DMS114 treated with DMSO at 0.1 percent for 48 hours (cell line): ENCODE measurements at regions not wholly inside any gene's neighbourhood (a gene's known extent, or its start where the extent isn't known, plus 50 kb on each side); places are given as distances from the start of the nearest gene placed in this dataset.
A peak's percentile ranks its signal among the peaks of the same experiment; 100 is the strongest.

Source experiments
- DNase-seq: peaks from one replicate; lab custom pipeline; 2025; ENCODE audit not compliant: unreplicated experiment; lab: John Stamatoyannopoulos, UW

GRCh38 chr3:107100573-107100972 is 276.7 kb upstream of the CCDC54 start:
- no peak for DNase-seq

- no peak for DNase-seq
Observed at GRCh38 chr3:107103786-107104185, 273.5 kb upstream of the CCDC54 start.

- DNase-seq = no peak
Observed at GRCh38 chr3:107106316-107106715, 270.9 kb upstream of the CCDC54 start.

GRCh38 chr3:107106907-107107306 is 270.3 kb upstream of the CCDC54 start:
- no peak for DNase-seq

GRCh38 chr3:107110596-107111305 is 266.5 kb upstream of the CCDC54 start:
- no peak for DNase-seq

GRCh38 chr3:107111872-107112271 is 265.4 kb upstream of the CCDC54 start:
- no peak for DNase-seq

- no peak for DNase-seq
Observed at GRCh38 chr3:107112356-107112755, 264.9 kb upstream of the CCDC54 start.

GRCh38 chr3:107116251-107116650 is 261.0 kb upstream of the CCDC54 start:
- no peak for DNase-seq

GRCh38 chr3:107117156-107117555 is 260.1 kb upstream of the CCDC54 start:
- no peak for DNase-seq

GRCh38 chr3:107117922-107118536 is 259.2 kb upstream of the CCDC54 start:
- peak; percentile 39 for DNase-seq

GRCh38 chr3:107124885-107125284 is 252.4 kb upstream of the CCDC54 start:
- DNase-seq = no peak

GRCh38 chr3:107128946-107129345 is 248.3 kb upstream of the CCDC54 start:
- no peak for DNase-seq

- DNase-seq = no peak
Observed at GRCh38 chr3:107130089-107130700, 247.0 kb upstream of the CCDC54 start.

GRCh38 chr3:107132674-107133073 is 244.6 kb upstream of the CCDC54 start:
- no peak for DNase-seq

- no peak for DNase-seq
Observed at GRCh38 chr3:107133891-107134290, 243.3 kb upstream of the CCDC54 start.

GRCh38 chr3:107142171-107142570 is 235.1 kb upstream of the CCDC54 start:
- no peak for DNase-seq

GRCh38 chr3:107142786-107143575 is 234.3 kb upstream of the CCDC54 start:
- no peak for DNase-seq

GRCh38 chr3:107150675-107151074 is 226.6 kb upstream of the CCDC54 start:
- no peak for DNase-seq

- no peak for DNase-seq
Observed at GRCh38 chr3:107153981-107154380, 223.3 kb upstream of the CCDC54 start.

- no peak for DNase-seq
Observed at GRCh38 chr3:107172411-107172810, 204.8 kb upstream of the CCDC54 start.

GRCh38 chr3:107184375-107184774 is 192.9 kb upstream of the CCDC54 start:
- DNase-seq = no peak

GRCh38 chr3:107188262-107188661 is 189.0 kb upstream of the CCDC54 start:
- DNase-seq = no peak
